Inflammatory macrophage treated with lipopolysaccharide for 4 hours (primary cell): ENCODE measurements at regions not wholly inside any gene's neighbourhood (a gene's known extent, or its start where the extent isn't known, plus 50 kb on each side); places are given as distances from the start of the nearest gene placed in this dataset.

Source experiments
- DNase-seq: peaks from one replicate; pipeline ENCODE4 v3.0.0-alpha.2; 2020

GRCh38 chr10:111357859-111358258 is 281.0 kb downstream of the ADRA2A start:
- DNase-seq, result no peak

GRCh38 chr10:111360260-111360925 is 283.6 kb downstream of the ADRA2A start:
- DNase-seq, result no peak

GRCh38 chr10:111367531-111367930 is 290.7 kb downstream of the ADRA2A start:
- DNase-seq, result no peak

- DNase-seq, result no peak
These were observed 293.3 kb downstream of the ADRA2A start for GRCh38 chr10:111370101-111370500.

DNA sequence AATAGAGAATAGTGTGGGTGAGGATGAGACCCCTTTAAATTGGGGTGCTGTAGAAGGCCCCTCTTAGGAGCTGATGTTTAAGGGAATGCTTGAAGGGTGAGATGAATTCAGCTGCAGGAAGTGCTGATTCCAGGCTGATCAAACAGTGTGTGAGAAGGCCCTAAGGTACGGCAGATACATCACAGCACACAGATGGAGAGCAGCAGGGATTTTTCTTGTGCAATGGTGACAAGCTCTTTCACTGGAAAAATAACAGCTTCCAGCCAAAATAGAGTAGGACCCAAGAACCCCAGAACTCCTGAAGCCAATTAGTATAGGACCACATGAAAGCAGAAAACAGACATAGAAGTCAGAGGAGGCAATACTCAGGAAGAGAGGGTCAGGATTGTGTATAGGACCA is 296.9 kb downstream of the ADRA2A start:
- no peak for DNase-seq

GRCh38 chr10:111379534-111380187 is 302.8 kb downstream of the ADRA2A start:
- DNase-seq, result no peak

DNA sequence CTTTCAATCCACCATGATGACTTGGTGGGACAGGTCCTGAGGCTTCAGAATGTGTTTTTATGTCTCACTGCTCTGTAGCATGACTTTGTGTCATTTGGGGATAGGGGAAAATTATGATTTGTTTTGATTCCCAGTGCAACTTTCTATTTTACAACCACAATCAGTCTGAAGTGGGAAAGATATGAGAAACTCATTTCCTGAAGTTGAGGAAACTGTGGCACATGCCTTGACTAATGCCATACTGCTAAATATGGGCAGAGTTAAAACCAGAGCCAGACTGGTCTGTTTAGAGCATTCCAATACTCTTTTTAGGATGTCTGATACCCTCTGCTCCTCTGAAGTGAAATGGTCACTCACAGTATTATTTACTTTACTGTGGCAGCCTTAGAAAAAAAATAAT is 307.7 kb downstream of the ADRA2A start:
- DNase-seq, result no peak

- no peak for DNase-seq
These were observed 314.2 kb downstream of the ADRA2A start for GRCh38 chr10:111390813-111391563.

DNA sequence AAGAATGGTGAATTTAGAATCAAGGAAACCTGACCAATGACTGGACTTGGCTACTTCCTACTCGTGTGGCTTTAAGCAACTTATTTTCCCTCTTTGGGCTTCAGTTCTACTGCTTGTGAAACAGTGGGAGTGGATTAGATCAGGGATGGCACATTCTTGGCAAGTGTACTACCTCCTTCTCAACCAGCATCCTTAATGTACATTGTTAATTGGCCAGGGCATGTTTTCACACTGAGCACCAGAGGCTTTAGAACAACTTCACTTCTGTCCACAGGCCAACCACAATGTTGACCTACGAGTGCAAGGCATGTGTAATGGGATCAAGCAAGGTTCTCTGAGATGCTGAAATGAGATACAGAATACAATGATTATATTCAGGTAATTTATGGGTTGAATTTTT is 315.3 kb downstream of the ADRA2A start:
- DNase-seq, result no peak

DNA sequence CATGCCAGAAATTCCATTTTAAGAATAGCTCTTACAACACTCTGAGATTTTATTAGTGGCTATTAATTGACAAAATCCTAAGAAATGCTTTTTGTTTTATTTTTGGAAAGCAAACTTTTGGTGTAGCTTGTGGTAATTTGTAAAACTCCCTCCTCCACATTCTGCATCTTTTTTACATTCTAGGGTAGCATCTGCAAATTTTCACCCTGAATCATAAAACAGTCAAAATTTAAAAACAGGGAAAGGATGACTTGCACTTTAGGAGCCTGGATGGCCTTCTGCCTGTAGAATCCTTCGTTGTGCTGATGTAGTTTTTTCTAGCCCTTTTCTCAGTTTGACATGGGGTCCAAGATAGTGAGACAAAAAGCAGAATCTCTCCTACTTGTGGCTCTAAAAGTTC is 316.1 kb downstream of the ADRA2A start:
- no peak for DNase-seq

- no peak for DNase-seq
These were observed 333.9 kb downstream of the ADRA2A start for GRCh38 chr10:111410740-111411139.

GRCh38 chr10:111425459-111425858 is 348.6 kb downstream of the ADRA2A start:
- DNase-seq, result no peak

DNA sequence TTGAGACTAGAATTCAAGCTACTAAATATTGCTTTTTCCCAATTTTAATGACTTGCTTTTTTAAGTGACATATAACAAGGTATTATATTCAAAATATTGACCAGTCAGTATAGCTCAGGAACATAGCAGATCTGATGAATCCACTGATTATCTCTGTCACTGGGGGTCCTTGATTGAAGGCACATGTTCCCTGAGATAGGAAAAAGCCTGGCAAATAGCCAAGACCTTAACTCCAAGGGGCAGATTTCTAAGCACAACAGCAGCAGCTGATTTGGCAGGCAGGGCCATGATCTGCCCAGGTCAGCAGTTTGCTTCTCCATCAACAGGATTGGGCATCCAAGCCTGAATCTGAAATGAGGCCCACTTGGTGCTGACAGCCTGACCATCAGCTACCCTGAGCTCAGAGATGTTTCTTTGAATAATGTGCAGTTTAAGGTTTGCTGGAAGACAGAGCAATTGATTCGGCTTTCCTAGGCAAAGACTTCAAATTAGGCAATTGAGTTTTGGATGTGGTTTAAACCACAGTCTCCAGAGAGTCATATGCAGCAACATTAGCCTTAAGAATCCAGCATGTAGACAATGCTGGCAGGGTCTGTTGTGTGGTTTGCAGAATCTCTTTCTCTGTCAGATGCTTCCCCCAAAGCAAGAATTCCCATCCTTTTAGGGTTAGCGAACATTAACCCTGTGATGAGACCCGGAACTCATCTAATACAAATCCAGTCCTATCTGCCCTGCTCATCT is 352.6 kb downstream of the ADRA2A start:
- no peak for DNase-seq

- no peak for DNase-seq
These were observed 353.2 kb downstream of the ADRA2A start for GRCh38 chr10:111430070-111430469.

DNA sequence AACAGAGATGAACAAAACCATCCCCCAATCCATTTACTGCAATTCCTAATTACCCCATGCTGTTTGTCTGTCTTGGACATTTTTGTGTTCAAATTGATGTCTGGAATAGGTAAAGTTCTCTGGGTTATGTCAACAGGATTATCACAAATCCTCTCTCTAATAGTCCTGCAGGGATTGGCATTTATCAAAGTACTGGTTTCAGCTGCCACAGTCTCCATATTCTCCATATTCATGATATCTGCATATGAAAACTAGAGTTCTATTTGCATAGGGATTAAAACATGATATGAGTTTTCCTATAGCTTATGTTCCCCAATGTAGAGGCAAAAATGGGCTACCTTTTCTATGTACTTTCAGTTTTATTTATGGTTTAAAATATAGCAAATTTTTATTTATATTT is 355.8 kb downstream of the ADRA2A start:
- no peak for DNase-seq

DNA sequence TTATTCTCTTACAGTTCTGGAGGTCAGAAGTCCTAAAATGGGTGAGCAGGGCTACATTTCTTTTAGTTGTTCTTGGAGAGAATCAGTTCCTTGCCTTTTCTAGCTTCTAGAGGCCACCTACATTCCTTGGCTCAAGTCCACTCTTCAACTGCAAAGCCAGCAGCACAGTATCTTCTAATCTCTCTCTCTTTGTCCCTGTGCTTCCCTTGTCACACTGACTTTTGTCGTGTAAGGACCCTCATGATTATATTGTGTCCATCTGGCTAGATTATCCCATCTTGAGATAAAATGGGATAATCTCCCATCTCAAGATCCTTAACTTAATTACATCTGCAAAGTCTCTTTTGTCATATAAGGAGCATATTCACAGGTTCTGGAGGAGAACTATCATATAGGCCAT is 359.0 kb downstream of the ADRA2A start:
- DNase-seq, result no peak

- no peak for DNase-seq
These were observed 362.4 kb downstream of the ADRA2A start for GRCh38 chr10:111439034-111439842.

DNA sequence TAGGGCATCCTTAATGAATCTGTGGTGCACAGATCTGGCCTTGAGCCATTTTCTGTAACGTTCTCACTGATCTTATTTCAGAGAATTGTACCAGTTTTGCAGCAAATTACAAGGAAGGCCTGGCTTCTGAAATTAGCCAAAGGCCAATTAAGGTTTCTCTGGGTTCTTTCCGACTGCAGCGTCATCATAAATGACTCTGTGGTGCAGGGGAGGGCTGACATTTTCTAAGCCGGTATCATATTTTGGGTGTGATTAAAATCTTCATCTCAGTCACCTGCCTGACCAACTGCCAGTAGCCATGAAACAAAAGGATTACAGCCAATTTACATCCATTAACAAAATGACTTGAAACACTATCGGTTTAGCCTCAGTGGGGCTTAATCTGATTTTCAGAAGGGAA is 363.7 kb downstream of the ADRA2A start:
- DNase-seq, result no peak

- no peak for DNase-seq
These were observed 368.8 kb downstream of the ADRA2A start for GRCh38 chr10:111445667-111446066.

GRCh38 chr10:111446966-111447365 is 370.1 kb downstream of the ADRA2A start:
- no peak for DNase-seq

- no peak for DNase-seq
These were observed 375.3 kb downstream of the ADRA2A start for GRCh38 chr10:111452153-111452552.

GRCh38 chr10:111455776-111456426 is 379.1 kb downstream of the ADRA2A start:
- no peak for DNase-seq
